ENCODE measurements at regions not wholly inside any gene's neighbourhood (a gene's known extent, or its start where the extent isn't known, plus 50 kb on each side); places are given as distances from the start of the nearest gene placed in this dataset.

DNA sequence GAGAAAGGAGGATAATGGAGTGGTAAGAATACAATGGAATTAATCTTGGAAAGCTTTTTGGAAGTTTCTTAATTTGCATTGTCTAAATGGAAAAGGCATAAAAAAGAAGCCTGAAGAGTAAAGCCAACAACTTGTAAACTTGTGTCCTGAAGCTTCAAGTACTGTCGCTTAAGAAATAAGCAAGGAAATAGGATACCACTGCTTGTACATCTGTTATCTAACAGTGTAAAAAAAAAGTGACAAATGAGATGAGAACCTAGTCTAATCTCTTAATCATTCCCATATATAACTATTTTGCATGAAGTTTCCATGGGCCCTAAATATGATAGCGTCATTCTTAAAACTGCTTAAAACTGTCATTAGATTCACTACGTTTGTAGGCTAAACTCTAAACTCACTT, 134.0 kb upstream of the DYRK2 start:
- in situ Hi-C loops (cut with HindIII; ENCODE audit: low pct_unique_long_range_greater_than_20kb, low sequenced_read_pairs): no loop called here
- no peak for DNase-seq (ENCODE audit: low read depth, low spot score)

DNA sequence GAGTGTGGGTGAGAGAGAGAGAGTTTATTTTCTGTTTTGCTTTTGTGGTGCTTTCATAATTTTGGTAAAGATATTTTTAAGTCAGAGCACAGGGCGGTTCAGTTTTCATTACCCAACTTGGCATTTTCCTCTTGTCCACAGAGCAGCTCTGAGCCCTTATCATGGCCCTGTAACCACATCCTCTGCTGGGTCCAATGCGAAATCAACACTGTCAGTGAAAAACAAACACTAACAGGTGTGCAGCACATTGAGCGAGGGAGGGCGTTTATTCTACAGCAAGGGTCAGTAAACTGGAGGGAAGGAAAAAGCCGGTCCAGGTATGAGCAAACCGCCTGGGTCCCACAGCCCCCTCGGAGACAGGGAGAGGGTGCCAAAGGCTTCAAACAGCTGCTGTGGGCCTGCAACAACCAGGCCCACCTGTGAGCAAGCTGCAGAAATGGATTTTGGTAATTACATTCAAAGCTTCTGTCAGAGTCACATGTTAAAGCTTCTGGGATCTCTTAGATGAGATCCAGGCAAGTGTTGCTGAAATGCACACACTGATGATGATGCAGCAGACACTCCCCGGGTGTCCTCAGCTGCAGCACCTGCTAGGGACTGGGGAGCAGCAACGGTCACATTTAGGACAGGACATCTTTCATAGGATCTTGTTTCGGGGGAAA, 132.7 kb upstream of the DYRK2 start:
- DNase-seq (ENCODE audit: low read depth, low spot score): no peak
- in situ Hi-C loops (cut with HindIII; ENCODE audit: low pct_unique_long_range_greater_than_20kb, low sequenced_read_pairs): no loop called here

DNA sequence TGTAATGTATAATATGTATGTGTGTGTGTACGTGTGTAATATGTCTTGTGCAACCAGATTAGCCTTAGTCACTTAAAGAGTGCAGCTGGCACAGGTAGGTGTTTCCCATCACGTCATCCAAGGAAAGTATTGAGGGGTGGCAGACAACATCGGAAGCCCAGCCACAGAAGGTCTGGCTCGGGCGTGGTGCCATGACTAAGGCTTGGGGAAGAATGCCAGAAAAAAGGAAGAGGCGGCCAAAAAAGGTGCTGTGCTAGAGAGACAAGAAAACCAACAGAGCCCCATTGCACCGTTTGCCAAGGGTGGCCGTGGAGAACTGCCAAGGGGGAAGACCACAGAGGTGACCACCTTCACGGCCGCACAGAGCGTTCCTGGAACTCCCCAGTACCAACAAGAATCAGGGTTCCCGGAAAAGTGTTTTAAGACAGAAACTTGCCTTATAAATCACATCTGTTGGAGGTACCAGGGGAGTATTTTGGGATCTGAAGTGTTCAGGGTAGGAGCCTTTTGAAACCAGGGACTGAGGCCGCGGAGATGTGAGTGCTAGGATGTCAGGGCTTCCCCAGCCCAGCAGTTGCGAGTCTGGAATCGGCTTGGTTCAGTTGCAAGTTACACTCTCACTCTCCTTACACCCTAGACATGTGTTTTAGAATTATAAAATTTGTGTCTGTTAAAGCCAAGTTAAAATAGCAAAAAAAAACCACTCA, 131.2 kb upstream of the DYRK2 start:
- no peak for DNase-seq (ENCODE audit: low read depth, low spot score)
- in situ Hi-C loops (cut with HindIII; ENCODE audit: low pct_unique_long_range_greater_than_20kb, low sequenced_read_pairs): no loop called here

DNA sequence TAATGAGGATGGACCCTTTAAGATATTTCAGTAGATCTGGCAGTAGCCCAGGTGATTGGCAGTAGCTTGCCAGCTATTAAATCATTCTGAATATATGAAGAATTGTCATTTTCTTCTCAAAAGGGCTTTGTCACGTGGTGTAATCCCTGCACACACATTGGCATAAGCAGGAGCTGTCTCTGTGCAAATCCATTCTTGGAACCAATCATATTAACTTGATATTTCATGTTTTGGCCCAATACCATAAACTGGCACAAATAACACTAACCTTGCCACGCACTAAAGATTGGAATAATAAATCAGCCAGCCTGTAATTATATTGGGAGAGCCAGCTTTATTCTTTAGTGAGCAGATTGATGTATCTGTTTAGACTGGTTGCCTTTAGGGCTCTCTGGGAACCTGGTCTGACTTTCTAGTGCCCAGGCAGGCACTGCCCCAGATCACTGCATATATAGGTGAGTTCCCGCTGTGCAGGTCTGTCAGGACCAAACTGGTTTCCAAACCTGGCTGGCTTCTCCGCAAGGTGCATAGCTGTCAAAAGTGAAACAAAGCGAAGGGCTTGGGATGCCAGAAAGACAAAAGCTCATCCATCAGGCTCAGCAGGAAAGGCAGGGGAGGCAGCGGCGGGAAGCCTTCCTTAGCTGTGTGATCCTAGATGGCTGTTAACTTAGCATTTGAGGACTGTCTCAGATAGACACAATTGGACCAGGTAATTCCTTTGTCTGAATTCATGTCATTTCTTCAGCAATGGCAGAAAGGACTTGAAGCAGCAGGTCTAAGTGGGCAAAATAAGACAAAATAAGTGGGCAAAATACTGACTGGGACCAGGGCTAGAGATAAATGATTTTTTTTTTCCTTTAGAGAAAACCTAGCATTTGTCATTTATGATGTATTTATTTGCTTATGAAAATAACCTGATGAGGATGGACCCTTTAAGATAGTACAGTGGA, 128.8 kb upstream of the DYRK2 start:
- in situ Hi-C loops (cut with HindIII; ENCODE audit: low pct_unique_long_range_greater_than_20kb, low sequenced_read_pairs): no loop called here
- DNase-seq (ENCODE audit: low read depth, low spot score): no peak

DNA sequence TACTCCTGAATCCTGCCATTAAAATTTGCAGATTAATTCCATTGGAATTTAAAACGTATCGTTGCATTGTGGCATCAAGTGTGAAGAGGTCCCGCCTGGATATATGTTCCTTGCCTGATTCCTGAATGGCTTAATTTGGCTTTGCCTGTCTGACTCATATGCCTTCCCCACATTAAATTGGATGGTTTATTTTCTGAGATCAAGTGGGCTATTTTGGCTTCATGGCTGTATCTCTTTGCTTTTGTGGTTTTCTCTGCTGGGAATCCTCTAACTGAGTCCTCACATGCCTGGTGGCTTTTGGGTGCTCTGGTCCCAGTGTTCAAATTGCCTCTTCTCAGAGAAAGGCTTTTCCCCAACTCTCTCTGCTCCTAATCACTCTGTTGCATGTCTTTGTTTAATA, 127.9 kb upstream of the DYRK2 start:
- in situ Hi-C loops (cut with HindIII; ENCODE audit: low pct_unique_long_range_greater_than_20kb, low sequenced_read_pairs): no loop called here
- no peak for DNase-seq (ENCODE audit: low read depth, low spot score)

DNA sequence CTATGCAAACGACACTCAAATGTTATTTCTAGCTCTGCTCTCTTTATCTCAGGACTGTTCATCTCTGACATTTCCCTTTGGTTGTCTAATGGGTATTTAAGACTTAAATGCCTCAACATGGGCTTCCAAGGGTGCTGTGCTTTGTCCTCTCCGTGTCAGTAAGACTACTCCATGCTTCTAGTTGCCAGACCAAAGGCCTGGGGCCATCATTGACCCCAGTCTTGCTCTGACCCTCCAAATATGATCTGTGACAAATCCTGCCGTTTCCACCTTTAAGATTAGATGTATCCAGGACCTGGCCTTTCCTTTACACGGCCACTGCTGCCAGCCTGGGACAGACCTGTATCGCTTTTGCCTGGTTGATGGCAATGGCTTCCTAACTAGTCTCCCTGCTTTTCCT, 126.3 kb upstream of the DYRK2 start:
- no peak for DNase-seq (ENCODE audit: low read depth, low spot score)
- in situ Hi-C loops (cut with HindIII; ENCODE audit: low pct_unique_long_range_greater_than_20kb, low sequenced_read_pairs): no loop called here

DNA sequence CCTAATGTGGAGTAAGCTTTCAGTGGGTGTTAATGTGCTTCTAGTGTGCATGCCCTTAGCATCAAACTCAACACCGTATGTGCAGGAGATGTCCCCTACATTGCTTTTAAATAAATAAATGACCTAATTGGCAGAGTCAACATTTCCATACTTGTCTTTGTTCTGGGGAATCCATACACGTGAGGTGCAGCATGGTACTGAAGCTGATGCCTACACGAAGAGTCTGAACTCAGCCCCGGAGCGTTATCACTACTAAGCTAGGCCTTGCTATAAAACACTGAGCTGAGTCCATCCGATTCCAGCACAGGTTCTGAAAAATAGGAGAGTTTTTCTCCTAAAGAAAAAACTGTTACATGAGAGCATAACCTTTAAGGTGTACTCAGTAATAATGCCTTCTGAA, 125.0 kb upstream of the DYRK2 start:
- in situ Hi-C loops (cut with HindIII; ENCODE audit: low pct_unique_long_range_greater_than_20kb, low sequenced_read_pairs): no loop called here

DNA sequence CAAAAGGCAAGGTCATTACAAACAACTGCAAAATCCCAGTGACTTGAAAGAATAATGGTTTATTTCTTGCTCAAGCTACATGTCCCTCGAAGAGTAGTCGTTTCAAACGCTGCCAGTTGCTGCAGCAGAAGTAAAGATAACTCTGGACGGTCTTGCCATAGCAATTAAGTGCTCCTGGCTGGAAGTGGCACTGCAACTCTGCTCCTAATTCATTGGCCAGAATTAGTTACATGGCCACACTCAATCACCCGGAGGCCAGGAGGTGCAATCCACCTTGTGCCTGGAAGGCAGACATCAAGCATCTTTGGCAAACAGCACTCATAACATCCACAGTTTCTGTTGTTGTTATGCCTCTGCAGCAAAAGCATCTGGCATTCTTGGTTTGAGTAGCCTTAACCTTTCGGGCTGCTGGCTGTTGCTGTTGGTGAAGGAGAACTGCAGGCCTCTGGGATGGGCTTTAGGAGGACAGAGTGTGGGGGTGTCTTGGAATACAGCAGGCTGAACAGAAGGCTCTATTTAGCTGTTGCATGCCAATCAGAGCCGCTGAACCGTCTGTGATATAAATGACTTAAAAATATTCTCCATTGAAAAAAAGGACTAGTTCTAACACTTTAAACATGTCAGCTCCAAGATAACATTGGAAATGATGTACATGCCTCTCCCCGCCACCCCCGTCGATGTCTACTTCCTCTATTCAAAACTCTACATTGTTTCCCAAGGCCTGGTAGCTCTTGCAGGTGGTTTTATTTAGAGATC, 123.5 kb upstream of the DYRK2 start:
- in situ Hi-C loops (cut with HindIII; ENCODE audit: low pct_unique_long_range_greater_than_20kb, low sequenced_read_pairs): no loop called here
- no peak for DNase-seq (ENCODE audit: low read depth, low spot score)

More for the DNA sequence above, 125.0 kb upstream of the DYRK2 start:
- DNase-seq (ENCODE audit: low read depth, low spot score): no peak

DNA sequence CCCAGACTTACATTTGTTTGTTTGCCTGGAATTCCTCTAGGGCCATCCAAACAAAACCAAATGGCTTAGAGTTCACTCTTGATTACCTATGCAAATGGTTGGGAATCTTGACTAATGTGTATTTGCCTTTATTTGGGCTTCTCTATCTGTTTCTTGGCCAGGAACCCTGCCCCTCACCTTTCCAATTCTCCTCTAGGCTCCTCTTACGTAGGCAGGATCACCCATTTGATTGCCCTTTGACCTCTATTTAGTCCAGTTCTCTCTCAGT, 123.0 kb upstream of the DYRK2 start:
- in situ Hi-C loops (cut with HindIII; ENCODE audit: low pct_unique_long_range_greater_than_20kb, low sequenced_read_pairs): no loop called here
- DNase-seq (ENCODE audit: low read depth, low spot score): no peak

DNA sequence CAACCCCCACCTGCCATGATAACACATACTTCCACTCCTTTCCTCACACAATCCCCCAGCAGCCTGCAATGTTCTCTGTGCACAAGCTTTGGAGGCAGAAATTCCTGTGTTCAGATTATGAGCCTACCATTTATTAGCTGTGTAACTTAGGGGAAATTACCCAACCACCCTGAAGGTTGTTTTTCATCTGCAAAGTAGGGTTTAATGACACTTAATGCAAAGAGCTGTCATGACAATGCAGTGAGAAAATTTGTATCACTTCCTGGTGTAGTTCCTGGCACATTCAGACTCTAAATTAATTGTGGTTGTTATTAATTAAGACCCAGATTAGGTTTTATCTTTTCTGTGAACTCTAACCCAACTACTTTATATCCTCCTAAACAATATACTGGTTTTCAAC, 122.4 kb upstream of the DYRK2 start:
- DNase-seq (ENCODE audit: low read depth, low spot score): no peak
- in situ Hi-C loops (cut with HindIII; ENCODE audit: low pct_unique_long_range_greater_than_20kb, low sequenced_read_pairs): no loop called here

DNA sequence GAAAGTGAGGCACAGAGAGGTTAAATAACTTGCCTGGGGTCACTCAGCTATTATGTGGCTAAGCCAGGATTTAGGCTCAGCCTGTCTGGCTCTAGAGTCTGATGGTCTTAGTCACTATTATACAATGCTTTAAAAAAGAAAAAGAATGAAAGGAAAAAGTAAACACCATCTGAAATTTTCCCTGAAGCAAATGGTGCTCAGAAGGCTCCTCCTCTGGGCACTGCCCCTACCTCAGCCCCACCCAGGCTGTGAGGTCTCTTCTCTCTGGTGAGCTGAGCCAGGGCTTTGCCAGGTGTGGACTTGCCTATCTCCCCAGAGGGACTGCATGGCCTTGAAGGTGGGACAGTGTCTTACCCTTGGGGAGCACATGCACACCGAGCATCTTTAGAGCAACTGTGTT, 117.5 kb upstream of the DYRK2 start:
- no peak for DNase-seq (ENCODE audit: low read depth, low spot score)

DNA sequence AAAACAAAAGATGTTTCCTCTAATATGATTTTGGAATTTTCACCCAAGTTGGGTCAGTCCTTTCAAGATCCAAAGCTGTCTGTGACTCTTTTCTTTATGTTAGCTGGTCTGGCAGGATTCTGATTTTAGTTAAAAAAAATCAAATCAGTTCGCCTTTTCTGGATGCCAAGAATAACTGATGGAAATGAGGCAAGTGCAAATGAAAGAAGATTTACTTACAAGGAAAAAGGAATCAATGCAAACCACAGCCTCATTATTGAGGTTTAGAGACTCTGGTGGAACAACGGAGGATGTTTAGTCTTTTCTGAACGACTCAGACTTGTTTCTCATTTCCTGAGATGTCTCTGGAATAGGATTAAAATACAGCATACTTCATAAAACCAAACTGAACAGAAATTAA, 117.0 kb upstream of the DYRK2 start:
- in situ Hi-C loops (cut with HindIII; ENCODE audit: low pct_unique_long_range_greater_than_20kb, low sequenced_read_pairs): no loop called here
- no peak for DNase-seq (ENCODE audit: low read depth, low spot score)

More for the DNA sequence above, 117.5 kb upstream of the DYRK2 start:
- in situ Hi-C loops (cut with HindIII; ENCODE audit: low pct_unique_long_range_greater_than_20kb, low sequenced_read_pairs): no loop called here

DNA sequence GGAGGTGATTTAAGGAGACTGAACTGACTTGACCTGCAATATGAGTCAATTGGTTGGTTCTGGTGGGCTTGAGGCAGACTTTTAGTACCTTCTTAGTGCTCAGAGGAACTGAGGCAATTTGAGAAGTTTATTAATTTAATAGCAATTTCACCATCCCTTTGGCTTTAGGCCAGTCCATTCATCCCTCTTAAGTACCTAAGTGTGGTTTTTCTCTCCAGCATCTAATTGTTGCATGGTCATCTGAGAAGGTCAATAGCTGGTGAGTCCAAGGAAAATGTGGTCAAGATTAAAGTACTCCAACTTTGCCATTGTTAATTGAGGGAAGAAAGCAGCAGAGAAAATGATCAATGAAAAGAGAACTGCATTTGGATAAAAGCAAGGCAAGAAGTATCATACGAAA, 115.4 kb upstream of the DYRK2 start:
- no peak for DNase-seq (ENCODE audit: low read depth, low spot score)
- in situ Hi-C loops (cut with HindIII; ENCODE audit: low pct_unique_long_range_greater_than_20kb, low sequenced_read_pairs): no loop called here

DNA sequence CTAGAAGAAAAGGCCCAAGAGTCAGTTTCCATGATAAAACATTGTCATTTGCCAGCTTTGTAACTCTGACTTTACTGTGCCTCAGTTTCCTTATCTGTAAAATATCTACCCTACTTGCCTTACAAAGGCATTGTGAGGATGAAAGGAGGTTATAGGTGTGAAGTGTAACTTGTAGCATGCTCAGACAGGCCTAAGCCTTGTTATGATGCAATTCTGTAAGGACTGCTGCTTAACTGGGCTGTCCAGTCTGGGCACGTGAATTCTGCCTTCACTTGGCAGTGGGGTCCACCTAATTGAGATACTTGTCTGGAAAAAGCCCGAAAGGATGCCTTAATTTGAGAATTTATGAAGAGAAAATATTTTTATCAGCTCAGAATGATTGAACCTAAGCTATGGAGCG, 114.5 kb upstream of the DYRK2 start:
- DNase-seq (ENCODE audit: low read depth, low spot score): no peak
- in situ Hi-C loops (cut with HindIII; ENCODE audit: low pct_unique_long_range_greater_than_20kb, low sequenced_read_pairs): no loop called here

DNA sequence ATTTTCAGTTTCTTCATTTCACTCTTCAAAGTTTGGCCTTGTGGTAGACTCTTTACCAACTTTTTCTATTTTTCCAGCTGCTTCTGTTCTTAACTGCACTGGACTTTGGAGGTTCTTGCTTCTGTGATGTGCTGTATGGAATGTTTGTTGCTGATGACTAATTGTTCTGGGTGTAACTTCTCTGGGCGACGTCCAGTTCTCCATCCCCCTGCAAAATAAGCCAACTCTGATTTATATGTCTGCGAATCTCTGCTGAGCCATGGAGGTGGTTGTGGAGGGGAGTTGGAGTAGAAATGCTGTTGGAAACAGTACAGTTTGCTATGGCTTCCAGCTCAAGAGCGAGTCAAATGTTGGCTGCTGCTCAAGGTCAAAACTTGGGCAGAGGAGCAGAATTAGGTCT, 113.9 kb upstream of the DYRK2 start:
- in situ Hi-C loops (cut with HindIII; ENCODE audit: low pct_unique_long_range_greater_than_20kb, low sequenced_read_pairs): no loop called here
- no peak for DNase-seq (ENCODE audit: low read depth, low spot score)

DNA sequence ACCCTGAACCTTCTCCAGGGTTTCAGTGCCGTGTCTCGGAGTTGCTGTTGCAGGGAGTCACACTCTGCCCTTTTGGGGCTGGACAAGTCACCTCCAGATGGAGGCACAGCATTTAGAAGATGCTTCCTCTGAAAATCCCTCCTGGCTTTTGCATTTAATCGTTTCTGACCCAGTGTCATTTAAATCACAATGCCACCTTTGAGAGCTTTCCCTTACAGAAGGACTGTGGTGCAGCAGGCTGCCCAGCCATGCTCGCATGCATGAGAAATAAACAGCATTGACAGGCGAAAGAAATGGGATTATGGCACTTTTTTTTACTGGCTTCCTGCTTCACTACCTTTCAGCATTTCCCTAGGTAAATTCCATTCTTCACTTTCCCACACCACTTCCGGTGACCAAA, 113.4 kb upstream of the DYRK2 start:
- in situ Hi-C loops (cut with HindIII; ENCODE audit: low pct_unique_long_range_greater_than_20kb, low sequenced_read_pairs): no loop called here
- DNase-seq (ENCODE audit: low read depth, low spot score): no peak

DNA sequence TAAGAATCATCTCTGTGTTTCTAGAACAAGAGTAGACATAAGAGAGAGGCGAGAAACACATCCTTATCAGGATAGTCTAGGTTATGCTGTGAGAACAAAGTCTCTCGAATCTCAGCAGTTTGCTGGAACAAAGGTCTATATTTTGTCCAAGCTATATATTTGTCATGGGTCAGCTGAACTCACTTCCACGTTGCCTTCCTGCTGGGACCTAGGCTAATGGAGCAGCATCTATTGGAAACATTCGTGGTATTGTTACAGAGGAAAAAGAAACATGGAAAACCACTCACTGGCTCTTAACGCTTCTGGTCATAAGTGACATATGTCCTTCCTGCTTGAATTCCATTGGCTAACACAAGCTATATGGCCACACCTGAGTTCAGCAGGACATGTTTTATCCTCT, 112.6 kb upstream of the DYRK2 start:
- in situ Hi-C loops (cut with HindIII; ENCODE audit: low pct_unique_long_range_greater_than_20kb, low sequenced_read_pairs): no loop called here
- DNase-seq (ENCODE audit: low read depth, low spot score): no peak

DNA sequence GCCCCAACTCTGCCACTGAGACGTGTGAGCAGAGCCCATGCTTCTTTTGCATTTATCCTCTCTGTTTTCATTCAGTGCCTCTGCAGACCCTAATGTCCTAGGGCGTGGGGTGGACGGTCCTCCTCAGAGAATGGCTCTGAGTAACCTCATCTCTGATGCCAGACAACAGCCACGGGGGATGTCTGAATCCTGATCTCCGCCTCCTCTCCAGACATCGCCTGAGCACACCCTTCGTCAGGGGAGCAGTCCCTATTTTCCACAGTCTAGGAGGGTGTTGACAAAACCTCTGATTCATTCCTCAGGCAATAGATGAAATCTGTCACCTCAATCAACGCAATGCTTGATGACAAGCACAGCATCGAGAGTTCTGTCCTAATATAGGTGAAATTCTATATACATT, 109.2 kb upstream of the DYRK2 start:
- no peak for DNase-seq (ENCODE audit: low read depth, low spot score)
- in situ Hi-C loops (cut with HindIII; ENCODE audit: low pct_unique_long_range_greater_than_20kb, low sequenced_read_pairs): no loop called here

Measured in SK-MEL-5 (cell line).